HG03139 (cell line): ENCODE measurements at regions not wholly inside any gene's neighbourhood (a gene's known extent, or its start where the extent isn't known, plus 50 kb on each side); places are given as distances from the start of the nearest gene placed in this dataset.

Experiments used
- ATAC-seq: cut with Tn5 transposase; IDR thresholded peaks from one replicate; pipeline ENCODE4 v1.9.1; 2021; ENCODE audit not compliant: unreplicated experiment

GRCh38 chr9:7358876-7359275 is 440.7 kb downstream of the DMAC1 start:
- ATAC-seq, result no peak

DNA sequence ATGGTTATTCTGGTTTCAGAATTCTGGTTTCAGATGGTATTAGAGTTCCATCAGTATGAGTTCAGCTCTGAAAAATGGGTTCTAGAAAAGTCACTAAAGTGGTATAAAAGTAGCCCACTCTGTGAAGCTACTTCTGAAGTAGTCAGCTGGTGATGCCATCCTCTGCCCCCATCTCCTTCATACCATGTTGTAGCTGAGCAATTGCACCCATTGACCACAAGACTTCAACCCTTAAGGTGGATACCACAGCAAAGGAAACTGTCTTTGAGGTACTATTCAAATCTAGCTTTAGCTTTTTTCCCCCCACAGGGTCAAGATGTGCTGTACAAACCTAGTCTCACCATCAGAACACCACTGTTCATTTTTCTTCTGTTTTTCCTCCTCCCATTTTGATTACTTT is 444.9 kb downstream of the DMAC1 start:
- ATAC-seq, result no peak

DNA sequence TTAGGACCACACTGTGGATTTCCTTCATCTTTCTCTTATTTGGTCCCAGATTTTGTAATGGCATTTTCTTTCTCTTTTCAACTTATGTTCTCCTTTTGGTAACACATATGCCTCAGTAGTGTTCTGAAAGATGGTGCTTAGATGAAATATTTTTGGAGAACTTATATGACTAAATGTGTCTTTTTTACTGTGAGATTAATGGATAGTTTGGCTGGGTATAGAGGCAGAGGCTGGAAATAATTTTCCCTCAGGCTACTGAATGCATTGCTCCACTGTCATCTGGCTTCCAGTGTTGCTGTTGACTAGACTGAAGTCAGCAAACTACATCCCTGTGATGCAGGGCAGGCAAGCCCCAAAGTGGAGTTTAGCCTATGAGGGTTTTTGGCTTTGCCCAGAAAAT is 450.9 kb downstream of the DMAC1 start:
- no peak for ATAC-seq

- no peak for ATAC-seq
Observed at GRCh38 chr9:7347556-7347955, 452.0 kb downstream of the DMAC1 start.

GRCh38 chr9:7346144-7346543 is 453.4 kb downstream of the DMAC1 start:
- ATAC-seq, result no peak

- no peak for ATAC-seq
Observed at GRCh38 chr9:7342736-7343135, 456.8 kb downstream of the DMAC1 start.

DNA sequence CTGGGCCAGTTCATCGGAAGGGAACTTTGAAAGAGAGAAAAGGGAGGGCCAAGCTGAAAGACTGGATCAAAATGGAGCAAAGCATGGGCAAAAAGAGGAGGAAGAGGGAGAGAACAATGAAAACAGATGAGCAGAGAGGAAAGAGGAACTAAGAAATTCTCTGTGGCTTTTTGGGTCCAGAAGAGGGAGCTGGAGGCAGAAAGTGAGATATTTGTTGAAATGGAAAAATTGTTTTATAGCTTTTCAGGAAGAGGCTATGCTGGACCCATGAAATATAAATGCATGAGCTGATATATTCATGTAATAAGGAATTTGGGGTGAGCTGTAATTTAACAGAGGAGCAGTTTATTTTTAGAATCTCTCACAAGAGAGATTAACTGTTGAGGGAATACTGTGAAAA is 457.3 kb downstream of the DMAC1 start:
- ATAC-seq, result peak; percentile 82

DNA sequence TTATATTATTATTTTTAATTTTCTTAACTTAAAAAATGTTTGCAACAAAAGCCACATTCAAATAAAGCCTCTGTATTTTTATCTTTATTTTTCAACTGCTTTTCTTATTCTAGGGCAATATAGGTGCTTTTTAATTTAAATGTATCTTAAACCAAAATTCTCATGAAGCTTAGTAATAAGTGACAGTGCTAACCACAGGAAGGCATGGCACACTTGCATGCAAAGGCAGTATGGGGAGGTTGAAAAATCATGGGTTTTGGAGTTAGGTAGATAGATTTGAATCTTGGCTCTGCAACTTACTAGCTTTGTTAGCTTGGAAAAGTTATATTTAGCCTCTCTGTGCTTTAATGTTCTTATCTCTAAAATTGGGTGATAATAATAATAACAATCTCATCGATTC is 458.0 kb downstream of the DMAC1 start:
- no peak for ATAC-seq

GRCh38 chr9:7340451-7340850 is 459.1 kb downstream of the DMAC1 start:
- no peak for ATAC-seq

- ATAC-seq, result no peak
Observed at GRCh38 chr9:7338586-7339281, 460.8 kb downstream of the DMAC1 start.

DNA sequence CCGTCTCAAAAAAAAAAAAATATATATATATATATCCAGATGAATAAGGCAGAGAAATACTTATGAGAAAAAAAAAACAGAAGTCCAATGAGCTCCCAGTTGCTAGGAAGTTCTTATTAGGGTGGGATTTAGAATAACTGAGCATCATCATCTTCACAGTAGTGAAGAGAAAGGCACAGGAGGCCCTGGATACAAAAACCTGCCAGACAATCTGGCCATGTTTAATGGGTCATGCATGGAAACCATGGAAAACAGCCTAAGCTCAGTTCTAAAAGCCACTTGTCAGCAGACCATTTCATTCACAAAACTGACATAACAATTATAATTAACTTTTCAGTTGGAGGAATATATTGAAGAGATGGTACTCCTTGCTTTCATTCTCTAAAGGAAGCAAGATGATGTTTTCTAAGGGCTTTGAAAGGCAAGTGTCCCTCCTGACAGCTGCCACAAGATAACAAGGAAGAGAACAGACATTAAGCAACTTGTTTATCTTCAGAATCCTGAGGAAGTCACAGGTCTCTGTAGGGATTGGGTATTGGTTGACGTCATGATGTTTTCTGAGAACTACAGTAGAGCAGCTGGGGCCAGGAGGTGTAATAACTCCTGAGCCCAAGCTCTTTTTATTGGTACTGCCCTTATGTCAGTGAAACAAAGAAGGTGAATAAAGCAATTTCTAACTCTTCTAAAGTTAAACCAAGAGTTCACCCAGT is 463.1 kb downstream of the DMAC1 start:
- no peak for ATAC-seq

- no peak for ATAC-seq
Observed at GRCh38 chr9:7333719-7334118, 465.9 kb downstream of the DMAC1 start.

DNA sequence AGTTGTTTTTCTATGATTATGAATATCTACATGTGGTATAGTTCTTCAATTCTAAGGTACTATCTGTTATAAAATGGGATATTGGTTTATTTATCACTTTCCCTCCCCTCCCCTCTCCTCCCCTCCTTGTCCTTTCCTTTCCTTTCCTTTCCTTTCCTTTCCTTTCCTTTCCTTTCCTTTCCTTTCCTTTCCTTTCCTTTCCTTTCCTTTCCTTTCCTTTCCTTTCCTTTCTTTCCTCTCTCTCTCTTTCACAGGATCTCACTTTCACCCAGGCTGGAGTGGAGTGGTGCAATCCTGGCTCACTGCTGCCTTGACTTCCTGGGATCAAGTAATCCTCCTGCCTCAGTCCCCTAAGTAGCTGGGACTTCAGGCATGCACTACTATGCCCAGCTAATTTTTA is 466.8 kb downstream of the DMAC1 start:
- no peak for ATAC-seq

- ATAC-seq, result no peak
Observed at GRCh38 chr9:7328453-7328852, 471.1 kb downstream of the DMAC1 start.

- ATAC-seq, result no peak
Observed at GRCh38 chr9:7325995-7326394, 473.6 kb downstream of the DMAC1 start.

GRCh38 chr9:7324152-7324598 is 475.4 kb downstream of the DMAC1 start:
- no peak for ATAC-seq

DNA sequence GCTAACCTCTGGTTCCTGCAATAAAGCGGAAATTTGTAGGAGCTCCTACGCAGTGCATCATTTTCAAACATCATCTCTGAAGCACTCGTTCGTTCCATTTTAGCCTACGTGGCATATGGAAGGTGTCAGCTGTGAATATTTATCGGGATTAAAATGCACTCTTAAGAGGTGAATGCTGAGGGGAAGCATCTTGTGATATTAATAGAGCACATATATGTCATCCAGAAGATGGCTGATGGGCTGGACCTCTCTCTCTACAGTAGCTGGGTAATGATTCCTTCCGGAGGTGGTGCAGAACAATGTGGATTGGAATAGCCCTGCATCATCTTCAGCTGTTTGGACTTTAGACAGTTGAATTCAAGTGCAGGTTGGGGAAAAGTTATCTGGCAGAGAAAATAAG is 478.7 kb downstream of the DMAC1 start:
- ATAC-seq, result no peak

DNA sequence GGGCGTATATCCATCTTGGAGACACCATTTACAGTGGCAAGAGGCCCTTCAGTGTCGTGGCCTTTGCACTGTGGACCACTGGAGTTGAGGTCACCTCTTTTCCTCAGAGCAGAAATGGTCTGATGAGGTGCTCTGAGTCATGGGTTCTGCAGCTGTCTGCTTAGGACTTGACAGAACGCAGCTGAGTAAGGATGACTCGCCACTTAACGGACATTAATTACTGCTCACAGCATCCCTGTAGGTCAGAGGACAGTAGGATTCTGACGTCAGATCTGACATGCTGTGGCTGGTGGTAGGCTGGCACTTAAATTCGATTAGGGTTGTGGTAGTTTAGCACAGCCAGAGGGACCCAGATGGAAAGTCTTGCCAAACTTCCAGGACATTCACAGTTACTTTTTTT is 479.4 kb downstream of the DMAC1 start:
- no peak for ATAC-seq

DNA sequence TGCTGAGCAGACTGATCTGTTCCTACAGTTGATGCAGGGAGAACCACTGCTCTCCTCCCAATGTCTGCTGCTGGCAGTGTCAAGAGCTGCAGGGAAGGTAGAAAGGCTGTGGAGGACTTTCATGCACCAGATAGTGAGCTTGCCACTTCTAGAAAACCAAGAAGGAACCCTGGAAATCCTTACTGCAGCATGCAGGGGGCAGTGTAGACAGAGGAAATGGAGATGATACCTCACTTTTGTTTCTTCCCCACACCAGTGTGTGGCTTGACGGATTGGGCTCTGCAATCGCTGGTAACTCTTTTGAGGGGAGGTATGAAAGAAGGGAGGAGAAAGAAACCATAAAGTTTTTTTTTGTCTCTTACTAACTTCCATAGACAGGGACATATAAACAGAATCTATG is 480.7 kb downstream of the DMAC1 start:
- ATAC-seq, result no peak

DNA sequence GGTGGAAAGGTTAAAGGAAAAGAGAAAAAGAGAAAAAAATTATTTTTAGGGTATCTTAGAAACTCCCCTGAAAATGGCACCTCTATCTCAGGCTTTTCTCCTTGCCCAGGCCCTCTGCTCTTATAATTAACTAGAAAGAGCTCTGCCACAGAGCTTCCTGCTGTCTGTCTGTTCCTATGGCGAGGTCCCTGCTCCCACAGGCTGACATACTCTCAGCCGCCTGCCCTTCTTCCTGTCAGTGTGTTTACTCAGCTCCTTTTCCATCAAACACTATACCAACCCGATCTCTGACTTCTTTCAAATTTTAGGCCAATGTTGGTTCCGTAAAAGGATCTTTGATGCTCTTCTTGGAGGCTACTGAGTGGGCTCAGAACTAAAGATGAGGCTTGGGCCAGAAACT is 482.6 kb downstream of the DMAC1 start:
- ATAC-seq, result no peak

DNA sequence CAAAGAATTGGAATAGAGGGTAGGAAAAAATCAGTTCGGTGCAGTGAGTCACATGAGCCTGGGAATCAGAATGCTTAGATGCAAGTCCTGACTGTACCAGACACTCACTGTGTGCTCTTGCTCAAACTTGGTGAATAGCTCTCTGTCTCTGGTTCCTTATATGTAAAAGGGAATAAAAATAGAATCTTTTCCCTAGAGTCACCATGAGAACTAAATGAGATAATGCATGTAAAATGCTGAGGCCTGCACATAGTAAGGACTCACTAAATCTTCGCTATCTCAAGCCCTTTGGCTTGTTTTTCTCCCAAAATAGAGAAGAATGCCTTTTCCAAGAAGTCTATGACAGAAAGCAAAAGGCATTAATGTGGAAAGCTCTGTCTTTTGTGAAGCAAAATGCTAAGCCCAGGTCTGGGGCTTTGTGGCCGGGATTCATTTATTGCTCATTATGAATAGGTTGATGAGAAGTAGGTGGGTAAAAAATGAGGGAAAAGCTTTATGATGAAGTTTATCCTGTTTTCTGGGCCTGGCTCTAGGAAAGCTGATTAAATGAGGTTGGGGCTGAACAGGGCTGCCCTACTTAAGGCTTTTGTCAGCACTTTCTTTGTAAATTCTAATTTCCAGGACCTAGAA is 483.3 kb downstream of the DMAC1 start:
- ATAC-seq, result no peak

- no peak for ATAC-seq
Observed at GRCh38 chr9:7315746-7316145, 483.8 kb downstream of the DMAC1 start.
